ENCODE measurements at regions not wholly inside any gene's neighbourhood (a gene's known extent, or its start where the extent isn't known, plus 50 kb on each side); places are given as distances from the start of the nearest gene placed in this dataset.

DNA sequence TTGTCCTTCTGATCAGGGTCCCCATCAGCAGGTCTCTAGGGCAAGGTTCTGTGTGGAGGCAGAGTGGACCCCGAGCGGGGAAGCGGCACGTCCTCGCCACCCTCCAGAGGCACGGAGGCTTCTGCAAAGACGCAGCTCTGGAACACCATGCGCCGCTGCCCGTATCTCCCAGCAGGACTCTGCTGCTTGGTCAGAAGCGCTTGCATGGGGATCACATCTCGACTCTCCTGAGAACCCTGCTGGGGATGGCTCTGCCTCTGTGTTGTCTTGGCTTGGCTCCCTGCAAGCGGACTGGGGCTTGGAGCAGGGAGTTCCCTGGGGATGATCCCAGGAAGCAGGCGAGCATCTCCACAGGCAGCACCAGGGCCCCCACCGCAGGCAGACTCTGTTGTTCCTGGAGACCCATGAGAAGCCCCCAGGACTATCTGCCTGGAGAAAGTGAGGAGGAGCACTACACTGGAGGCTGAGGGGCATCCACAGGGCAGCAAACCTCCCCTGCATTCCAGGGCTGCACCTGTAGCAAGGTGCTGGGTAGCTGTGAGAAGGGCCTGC, 520.5 kb downstream of the GLRX3 start:
- TF ChIP-seq SUZ12 (IDR thresholded peaks at IDR 0.05) (no peak), BHLHE40 (IDR thresholded peaks at IDR 0.05; ENCODE audit: borderline replicate concordance) (no peak), FOXK2 (IDR thresholded peaks at IDR 0.05) (no peak), SP1 (IDR thresholded peaks at IDR 0.05) (no peak), L3MBTL2 (conservative IDR thresholded peaks at IDR 0.05) (no peak), FOXM1 (IDR thresholded peaks at IDR 0.05; ENCODE audit: borderline replicate concordance) (no peak), ZNF384 (IDR thresholded peaks at IDR 0.05) (no peak), CTBP1 (IDR thresholded peaks at IDR 0.05; ENCODE audit: borderline replicate concordance) (no peak), HDGF (IDR thresholded peaks at IDR 0.05; ENCODE audit: borderline replicate concordance) (no peak), ARNT (IDR thresholded peaks at IDR 0.05) (no peak)
- TF ChIP-seq, protein P1, sequence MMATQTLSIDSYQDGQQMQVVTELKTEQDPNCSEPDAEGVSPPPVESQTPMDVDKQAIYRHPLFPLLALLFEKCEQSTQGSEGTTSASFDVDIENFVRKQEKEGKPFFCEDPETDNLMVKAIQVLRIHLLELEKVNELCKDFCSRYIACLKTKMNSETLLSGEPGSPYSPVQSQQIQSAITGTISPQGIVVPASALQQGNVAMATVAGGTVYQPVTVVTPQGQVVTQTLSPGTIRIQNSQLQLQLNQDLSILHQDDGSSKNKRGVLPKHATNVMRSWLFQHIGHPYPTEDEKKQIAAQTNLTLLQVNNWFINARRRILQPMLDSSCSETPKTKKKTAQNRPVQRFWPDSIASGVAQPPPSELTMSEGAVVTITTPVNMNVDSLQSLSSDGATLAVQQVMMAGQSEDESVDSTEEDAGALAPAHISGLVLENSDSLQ (IDR thresholded peaks at IDR 0.05), result no peak

Measured in HEK293T (cell line).